ENCODE measurements at regions not wholly inside any gene's neighbourhood (a gene's known extent, or its start where the extent isn't known, plus 50 kb on each side); places are given as distances from the start of the nearest gene placed in this dataset.

DNA sequence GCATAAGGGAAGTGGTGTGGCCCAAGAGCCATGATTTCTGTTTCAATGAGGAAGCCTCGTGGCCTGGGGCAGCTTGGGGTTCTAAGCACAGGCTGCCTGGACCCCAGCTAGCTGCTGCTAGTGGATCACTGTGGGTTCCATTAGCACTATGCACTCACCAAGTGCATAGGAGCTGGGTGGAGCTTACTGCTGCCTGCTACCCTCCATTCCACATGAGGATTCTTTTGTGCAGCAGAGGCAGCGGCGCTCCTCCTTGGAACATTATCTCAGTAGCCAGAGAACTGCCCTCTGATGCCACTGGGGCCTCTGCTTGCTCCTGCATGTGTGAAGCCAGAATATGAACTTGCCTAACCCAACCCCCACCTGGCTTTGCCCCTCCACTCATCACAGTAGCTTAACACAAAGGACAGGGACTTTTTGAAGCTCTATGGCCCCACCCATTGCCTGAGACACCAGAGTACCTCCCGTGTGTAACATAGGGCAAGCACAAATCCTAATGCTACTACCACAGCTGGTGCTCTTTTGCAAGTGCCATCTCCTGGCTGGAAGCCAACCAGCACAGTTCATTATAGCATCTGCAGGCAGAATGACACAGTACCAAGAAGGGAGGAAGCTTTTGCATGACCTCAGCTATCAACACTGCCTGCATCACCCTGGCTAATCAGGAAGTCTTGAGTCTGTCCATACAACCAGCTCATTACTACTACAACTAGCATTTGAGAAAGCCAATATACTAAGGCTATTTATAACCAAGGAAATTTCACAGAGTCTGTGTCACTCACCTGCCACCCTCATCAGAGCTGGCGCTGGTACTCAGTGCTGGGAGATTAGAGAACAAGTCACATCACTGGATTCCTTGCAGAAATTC lies 297.0 kb upstream of the GULP1 start:
- TF ChIP-seq, protein P1, sequence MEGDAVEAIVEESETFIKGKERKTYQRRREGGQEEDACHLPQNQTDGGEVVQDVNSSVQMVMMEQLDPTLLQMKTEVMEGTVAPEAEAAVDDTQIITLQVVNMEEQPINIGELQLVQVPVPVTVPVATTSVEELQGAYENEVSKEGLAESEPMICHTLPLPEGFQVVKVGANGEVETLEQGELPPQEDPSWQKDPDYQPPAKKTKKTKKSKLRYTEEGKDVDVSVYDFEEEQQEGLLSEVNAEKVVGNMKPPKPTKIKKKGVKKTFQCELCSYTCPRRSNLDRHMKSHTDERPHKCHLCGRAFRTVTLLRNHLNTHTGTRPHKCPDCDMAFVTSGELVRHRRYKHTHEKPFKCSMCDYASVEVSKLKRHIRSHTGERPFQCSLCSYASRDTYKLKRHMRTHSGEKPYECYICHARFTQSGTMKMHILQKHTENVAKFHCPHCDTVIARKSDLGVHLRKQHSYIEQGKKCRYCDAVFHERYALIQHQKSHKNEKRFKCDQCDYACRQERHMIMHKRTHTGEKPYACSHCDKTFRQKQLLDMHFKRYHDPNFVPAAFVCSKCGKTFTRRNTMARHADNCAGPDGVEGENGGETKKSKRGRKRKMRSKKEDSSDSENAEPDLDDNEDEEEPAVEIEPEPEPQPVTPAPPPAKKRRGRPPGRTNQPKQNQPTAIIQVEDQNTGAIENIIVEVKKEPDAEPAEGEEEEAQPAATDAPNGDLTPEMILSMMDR (IDR thresholded peaks at IDR 0.05; ENCODE audit: low read depth, low read length), result no peak
- TF ChIP-seq POLR2A (IDR thresholded peaks at IDR 0.05; ENCODE audit: extremely low read depth, insufficient read length) (no peak), MYC (IDR thresholded peaks at IDR 0.05; ENCODE audit: low read depth, low read length) (no peak)

Measured in NB4 (cell line).